ENCODE measurements at regions not wholly inside any gene's neighbourhood (a gene's known extent, or its start where the extent isn't known, plus 50 kb on each side); places are given as distances from the start of the nearest gene placed in this dataset.

GRCh38 chr16:51003850-51004566 lies 147.1 kb downstream of the SALL1 start:
- intact Hi-C loops (cut with DNase I; ENCODE audit: low total_unique reads): no loop called here
- Histone ChIP-seq H3K4me1 (no peaks in the 10 kb centered on the region), H3K36me3 (no peaks in the 10 kb centered on the region), H3K4me3 (no peak overlapping the region), H3K9me3 (no peaks in the 10 kb centered on the region), H3K27ac (no peak overlapping the region), H3K27me3 (no peaks in the 10 kb centered on the region)
- no peak for DNase-seq
- TF ChIP-seq CTCF (IDR thresholded peaks at IDR 0.05): no peak

- no peak overlapping the region for H3K27ac ChIP-seq
- TF ChIP-seq CTCF (IDR thresholded peaks at IDR 0.05): no peak
- no peaks in the 10 kb centered on the region for H3K9me3 ChIP-seq
- intact Hi-C loops (cut with DNase I; ENCODE audit: low total_unique reads): no loop called here
- no peak for DNase-seq
- no peak overlapping the region for H3K4me3 ChIP-seq
- no peaks in the 10 kb centered on the region for H3K36me3 ChIP-seq
- no peaks in the 10 kb centered on the region for H3K27me3 ChIP-seq
- no peaks in the 10 kb centered on the region for H3K4me1 ChIP-seq
Measured at GRCh38 chr16:51002881-51003490, 148.1 kb downstream of the SALL1 start.

GRCh38 chr16:50999181-50999580 lies 151.9 kb downstream of the SALL1 start:
- no peak for TF ChIP-seq CTCF (IDR thresholded peaks at IDR 0.05)
- Histone ChIP-seq H3K27me3 (no peaks in the 10 kb centered on the region), H3K9me3 (no peaks in the 10 kb centered on the region), H3K4me3 (no peak overlapping the region), H3K36me3 (no peaks in the 10 kb centered on the region), H3K27ac (no peak overlapping the region), H3K4me1 (no peaks in the 10 kb centered on the region)
- DNase-seq: no peak
- intact Hi-C loops (cut with DNase I; ENCODE audit: low total_unique reads): no loop called here

GRCh38 chr16:50998411-50998810 lies 152.7 kb downstream of the SALL1 start:
- DNase-seq: no peak
- H3K9me3 ChIP-seq: no peaks in the 10 kb centered on the region
- H3K4me1 ChIP-seq: no peaks in the 10 kb centered on the region
- intact Hi-C loops (cut with DNase I; ENCODE audit: low total_unique reads): no loop called here
- no peaks in the 10 kb centered on the region for H3K27me3 ChIP-seq
- H3K4me3 ChIP-seq: no peak overlapping the region
- H3K27ac ChIP-seq: no peak overlapping the region
- no peaks in the 10 kb centered on the region for H3K36me3 ChIP-seq
- no peak for TF ChIP-seq CTCF (IDR thresholded peaks at IDR 0.05)

GRCh38 chr16:50997679-50998078 lies 153.4 kb downstream of the SALL1 start:
- no peak for TF ChIP-seq CTCF (IDR thresholded peaks at IDR 0.05)
- Histone ChIP-seq H3K27me3 (no peaks in the 10 kb centered on the region), H3K36me3 (no peaks in the 10 kb centered on the region), H3K9me3 (no peaks in the 10 kb centered on the region), H3K4me3 (no peak overlapping the region), H3K4me1 (no peaks in the 10 kb centered on the region), H3K27ac (no peak overlapping the region)
- DNase-seq: no peak
- intact Hi-C loops (cut with DNase I; ENCODE audit: low total_unique reads): no loop called here
